ENCODE measurements at regions not wholly inside any gene's neighbourhood (a gene's known extent, or its start where the extent isn't known, plus 50 kb on each side); places are given as distances from the start of the nearest gene placed in this dataset.
A peak's percentile ranks its signal among the peaks of the same experiment; 100 is the strongest.

DNA sequence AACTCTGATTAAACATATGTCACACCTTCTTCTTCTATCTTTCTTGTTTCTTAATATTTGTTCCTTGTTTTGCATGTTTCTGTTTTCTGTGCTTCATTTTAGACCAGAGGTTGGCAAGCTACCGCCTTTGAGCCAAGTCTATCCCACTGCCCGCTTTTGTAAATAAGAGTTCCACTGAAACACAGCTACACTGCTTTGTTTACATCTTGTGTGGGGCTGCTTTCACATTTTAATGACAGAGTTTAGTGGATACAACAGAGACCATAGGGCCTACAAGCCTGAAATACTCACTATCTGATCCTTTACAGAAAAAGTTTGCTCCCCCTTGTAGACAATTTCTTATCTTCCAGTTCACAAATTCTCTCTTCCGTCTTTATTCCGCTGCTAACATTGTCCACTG, 109.4 kb upstream of the SPACA1 start:
- no peak for DNase-seq (ENCODE audit: low read depth in 2 of 3, low spot score in 2 of 3)

DNA sequence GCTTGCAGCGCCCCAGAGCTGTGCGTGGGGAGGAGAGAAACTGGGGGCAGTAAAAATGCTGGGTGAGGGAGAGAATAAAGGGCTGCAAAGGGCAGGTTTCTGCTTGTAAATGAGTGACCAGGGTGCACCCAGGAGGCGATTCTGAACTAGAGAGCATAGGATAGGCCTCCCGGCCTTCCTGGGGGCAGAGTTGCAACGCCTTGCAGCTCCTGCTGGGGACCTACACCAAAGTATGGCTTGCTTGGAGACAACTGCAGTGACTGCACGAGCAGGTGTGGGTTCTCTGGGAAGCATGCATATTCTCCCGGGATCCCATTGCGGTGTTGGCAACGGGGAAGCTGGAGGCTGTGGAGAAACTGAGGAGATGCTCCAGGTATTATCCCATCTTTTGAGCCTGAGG, 111.6 kb upstream of the SPACA1 start:
- no peak for DNase-seq (ENCODE audit: low read depth in 2 of 3, low spot score in 2 of 3)

DNA sequence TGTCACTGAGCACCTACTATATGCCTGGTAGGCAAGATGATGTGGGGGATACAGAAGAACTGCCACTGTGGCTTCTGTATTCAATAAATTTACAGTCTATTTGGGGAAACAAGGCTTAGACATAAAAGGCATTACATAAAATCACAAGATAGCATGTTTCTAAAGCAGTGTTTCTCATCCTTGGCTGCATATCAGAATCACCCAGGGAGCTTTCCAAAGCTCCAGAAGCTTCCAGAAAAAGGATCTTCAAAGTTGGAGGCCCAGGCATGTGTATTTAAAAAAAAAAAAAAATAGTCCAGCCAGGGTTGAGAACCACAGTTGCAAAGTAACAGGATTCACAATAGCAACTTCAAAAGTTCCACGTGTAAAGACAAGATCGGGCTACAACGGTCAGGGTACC, 112.4 kb upstream of the SPACA1 start:
- no peak for DNase-seq (ENCODE audit: low read depth in 2 of 3, low spot score in 2 of 3)

DNA sequence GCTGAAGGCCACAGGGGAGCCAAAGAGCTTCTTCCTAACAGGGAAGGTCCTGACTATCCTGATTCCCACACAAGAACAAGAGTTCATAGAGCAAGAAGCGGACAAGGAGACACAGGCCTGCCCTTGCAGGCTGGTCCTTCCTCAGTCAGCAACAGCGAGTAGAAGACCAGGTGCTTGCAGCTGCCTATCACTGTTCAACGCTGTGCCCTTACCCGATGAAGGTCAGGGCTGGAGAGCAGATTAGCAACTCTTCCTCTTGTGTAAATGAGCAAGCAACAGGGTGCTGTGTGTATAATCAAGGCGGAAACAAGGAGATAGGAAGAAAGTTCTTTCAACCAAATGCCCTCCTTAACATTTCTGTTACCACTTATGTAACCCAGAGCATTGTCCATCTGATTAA, 115.3 kb upstream of the SPACA1 start:
- DNase-seq (ENCODE audit: low read depth in 2 of 3, low spot score in 2 of 3) = no peak

DNA sequence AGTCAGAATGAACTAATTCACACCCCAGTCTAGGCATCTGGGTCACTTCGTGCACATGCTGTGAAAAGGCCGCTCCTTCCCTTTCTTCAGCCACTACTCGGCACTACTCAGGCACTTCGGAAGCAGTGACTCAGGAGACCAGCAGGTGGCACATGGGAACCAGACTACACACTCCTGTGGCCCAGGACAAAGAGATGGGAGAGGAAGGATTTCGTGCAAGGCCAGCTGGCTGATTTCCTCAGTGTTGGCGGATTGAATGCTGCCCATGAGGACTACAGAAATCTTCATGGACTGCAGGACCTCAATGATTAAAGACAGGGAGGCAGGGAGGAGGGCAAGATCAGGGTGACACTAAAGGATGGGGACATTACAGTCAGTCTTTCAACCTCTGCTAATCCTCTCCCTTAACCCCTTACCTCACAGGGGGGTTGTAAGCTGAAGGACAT, 117.8 kb upstream of the SPACA1 start:
- DNase-seq (ENCODE audit: low read depth in 2 of 3, low spot score in 2 of 3) = peak; percentile 18 to 82 (median 59)

DNA sequence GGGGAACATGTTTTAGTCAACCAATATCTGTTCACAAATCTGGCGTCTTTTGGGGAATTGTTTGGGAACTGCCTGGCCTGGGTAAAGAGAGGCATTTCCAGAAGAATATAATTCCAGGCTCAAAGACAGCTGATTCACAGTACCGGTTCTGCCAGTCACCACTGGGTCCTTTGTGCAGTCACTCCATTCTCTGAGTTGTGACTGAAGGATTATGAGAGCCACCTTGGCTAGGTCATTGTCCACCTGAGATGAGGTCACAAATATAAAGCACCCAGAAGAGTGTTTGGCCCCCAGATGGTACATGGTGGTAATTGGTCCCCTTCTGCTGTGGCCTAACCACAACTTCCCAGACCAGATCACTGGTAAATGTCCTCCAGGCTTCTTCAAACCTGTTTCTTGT, 121.0 kb upstream of the SPACA1 start:
- no peak for DNase-seq (ENCODE audit: low read depth in 2 of 3, low spot score in 2 of 3)

DNA sequence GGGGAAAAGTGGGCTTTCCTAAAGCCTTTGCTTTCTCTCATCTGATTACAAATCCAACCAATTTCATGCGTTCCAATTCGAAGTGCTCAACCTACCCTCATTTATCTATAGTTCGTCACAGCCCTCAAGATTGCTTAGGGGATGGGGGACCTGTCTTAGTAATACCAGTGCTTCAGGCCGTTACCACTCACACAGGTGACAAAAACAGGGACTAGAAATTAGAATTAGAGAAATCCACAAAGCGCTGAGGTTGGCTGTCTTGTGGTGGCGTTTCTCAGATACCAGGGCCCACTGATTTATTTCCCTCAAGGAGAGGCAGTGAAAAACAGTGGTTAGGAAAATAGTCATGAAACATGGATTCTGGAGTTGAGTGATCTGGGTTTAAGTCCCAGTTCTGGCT, 121.6 kb upstream of the SPACA1 start:
- no peak for DNase-seq (ENCODE audit: low read depth in 2 of 3, low spot score in 2 of 3)

DNA sequence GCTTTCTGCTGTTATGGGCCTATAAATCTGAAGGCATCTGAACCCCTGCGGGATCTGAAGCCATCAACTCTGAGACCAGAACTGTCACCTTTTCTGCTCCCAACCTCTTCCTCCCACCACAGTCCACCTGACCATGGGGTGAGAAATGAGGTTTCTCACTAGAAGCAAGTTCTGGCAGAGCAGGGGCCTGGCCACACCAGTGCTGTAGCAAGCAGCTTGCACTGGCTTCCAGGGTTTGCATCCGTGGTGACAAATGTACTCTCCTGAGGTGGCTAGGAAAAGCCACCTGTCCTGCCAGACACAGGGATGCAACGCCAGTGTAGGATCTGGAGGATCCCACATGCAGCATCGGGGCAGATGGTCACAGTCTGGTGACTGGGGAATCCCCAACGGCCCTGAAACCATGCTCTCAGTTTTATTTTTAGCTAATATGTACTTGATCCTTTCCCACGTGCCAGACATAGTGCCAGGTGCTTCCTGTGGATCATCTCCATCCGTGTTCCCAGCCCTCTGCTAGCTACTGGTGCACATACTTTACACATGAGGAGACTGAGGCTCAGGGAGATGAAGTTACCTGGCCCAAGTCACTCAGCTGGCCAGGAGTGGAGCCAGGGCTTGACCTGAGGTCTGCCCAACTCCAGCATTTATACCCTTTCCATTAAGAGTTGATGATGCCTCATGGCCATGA, 122.1 kb upstream of the SPACA1 start:
- DNase-seq (ENCODE audit: low read depth in 2 of 3, low spot score in 2 of 3) = peak in 2 of 3 donors; percentile 24 to 25

DNA sequence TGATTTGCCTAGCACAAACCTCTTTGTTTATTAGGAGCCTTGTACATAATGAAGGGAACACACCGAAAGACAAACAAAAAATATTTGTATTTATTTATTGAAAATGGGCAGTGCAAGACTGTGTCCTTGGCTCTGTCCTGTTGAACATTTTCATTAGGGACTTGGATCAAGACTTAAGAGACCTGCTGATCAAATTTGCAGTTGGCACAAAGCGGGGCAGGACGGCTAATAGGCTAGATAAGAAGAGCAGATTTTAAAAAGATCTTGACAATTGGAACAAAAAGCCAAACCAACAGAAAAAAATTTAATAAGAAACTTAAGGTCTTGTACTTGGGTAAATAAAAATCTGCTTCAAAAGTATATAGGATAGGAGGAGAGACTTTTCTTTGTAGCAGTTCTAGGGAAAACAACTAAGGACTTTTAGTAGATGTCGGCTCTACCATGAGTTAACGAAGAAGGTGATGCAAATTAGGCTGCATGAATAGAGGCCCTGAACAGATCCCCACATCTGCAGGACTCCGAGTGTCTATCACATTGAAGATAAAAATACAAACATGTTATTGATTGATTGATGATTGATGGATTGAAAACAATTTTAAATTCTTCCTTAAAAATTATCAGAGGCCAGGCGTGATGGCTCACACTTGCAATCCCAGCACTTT, 124.1 kb upstream of the SPACA1 start:
- DNase-seq (ENCODE audit: low read depth in 2 of 3, low spot score in 2 of 3) = no peak

DNA sequence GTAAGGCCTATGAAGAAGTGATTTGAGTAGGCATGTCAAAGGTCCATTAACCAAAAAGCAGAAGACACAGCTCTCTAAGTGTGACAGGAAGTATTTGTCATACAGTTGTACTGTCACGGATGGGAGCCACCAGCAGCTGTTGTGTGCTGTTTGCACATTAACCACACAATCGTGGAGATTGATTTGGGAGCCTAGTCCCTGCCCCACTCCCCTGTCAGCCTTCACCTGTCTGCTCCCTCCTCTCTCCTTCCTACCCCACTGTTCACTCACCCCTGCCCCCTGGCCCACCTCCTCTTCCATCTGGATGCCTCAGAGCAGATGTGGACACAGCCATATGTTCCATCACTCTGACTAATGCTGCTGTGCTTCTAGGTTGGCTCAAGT, 124.7 kb upstream of the SPACA1 start:
- peak in 2 of 3 donors; percentile 9 to 11 for DNase-seq (ENCODE audit: low read depth in 2 of 3, low spot score in 2 of 3)

DNA sequence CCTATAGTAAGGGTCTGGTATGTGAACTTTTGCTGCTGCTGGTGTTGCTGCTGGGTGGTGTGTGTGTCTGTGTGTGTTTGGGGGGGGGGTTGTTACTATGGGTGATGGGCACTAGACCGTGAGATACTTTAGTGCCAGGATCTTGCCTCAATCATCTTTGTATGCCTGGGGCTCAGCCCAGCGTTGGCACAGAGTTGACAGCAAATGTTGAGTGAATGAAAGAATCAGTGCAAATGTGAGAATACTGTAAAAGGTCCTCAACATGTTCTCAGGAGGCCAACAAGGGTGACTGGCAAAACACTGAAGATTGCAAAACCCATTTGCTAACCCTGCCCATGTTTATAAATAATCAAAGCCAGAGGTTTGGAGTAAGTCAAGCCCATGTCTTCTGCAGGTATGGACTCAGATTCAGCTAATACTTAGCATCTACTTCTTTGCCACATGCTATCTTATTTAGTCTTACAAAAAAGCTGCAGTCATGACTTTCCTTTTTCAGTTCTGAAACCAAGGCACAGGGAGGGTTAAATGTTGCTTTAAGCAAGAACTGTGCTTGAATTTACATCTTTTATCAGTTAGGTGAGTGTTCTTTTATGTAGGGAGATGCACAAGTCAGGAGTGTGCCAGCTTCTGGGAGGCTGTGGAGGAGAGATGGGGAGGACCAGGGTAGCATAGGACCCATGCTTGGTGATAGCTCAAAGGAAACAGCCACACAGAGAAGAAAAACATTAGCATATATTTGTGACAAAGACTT, 125.3 kb upstream of the SPACA1 start:
- no peak for DNase-seq (ENCODE audit: low read depth in 2 of 3, low spot score in 2 of 3)

DNA sequence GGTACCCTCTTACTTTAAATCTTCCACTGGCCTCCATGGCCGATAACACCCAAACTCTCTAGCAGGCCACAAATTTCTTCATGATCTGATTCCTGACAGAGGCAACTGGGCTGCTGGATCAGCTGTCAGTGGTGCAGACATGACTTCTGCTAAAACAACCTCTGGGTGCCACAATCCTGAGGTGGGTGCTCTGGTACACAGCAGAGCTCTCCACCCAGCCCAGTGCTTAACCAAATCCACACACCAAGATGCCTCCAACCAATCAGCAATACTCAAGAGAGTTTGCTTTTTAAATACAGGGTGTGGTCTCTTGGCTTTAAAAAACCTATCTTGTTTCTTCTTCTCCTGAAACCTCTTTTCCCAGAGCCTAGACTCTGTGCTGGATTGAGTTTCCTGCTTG, 126.6 kb upstream of the SPACA1 start:
- DNase-seq (ENCODE audit: low read depth in 2 of 3, low spot score in 2 of 3) = no peak

DNA sequence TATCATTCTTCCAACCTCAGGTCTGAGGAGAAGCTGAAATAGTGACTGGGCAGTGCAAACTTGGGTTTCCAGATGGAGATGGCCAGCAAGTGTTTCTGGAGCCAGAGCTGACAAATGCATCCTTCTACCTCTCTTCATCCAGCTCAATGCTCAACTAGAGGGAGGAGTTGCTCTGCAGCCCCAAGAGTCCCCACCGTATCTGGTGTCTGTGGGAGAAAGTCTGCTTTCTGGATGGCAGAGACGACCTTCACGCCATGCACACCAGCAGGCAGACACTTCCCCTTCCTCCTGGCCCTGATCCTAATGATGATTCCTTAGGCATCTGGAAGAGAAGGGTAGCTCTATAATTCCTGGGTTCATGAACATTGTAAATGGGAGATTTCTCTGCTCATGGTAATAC, 127.4 kb upstream of the SPACA1 start:
- no peak for DNase-seq (ENCODE audit: low read depth in 2 of 3, low spot score in 2 of 3)

DNA sequence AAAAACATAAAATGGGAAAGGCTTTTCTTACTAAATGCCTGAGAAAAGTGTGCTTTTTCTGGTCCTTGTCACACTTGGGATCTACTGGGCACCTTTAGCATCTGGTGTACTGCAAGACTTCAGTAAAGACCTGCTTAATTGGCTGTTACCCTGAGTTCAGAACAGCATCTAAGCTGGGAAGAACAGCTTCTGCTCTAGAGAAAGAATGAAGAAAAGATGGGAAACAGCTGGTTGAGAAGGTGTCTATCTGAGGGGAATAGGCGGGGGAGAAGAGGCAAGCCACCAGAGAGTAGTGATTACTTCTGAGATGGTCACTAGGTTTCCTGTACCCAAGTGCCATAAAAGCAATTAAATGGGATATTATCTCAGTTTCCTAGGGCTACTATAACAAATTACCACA, 128.2 kb upstream of the SPACA1 start:
- DNase-seq (ENCODE audit: low read depth in 2 of 3, low spot score in 2 of 3) = no peak

DNA sequence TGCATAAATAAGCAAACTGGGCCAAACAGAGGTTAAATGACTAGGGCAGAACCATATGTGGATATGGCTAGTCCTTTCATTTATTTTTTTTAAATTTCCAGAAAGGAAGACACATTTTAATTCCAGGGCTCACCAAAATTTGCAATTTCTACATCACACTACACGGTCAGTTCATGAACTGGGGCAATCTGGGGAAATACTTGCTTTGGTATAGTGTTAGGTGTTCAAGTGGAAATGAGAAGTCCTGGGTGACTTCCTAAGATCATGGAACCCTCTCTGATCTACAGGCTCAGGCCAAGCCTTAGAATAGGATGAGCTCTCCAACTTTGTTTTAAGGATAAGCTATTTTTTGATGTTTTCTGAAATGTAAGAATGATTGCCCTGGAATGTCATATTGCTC, 128.6 kb upstream of the SPACA1 start:
- DNase-seq (ENCODE audit: low read depth in 2 of 3, low spot score in 2 of 3) = no peak

DNA sequence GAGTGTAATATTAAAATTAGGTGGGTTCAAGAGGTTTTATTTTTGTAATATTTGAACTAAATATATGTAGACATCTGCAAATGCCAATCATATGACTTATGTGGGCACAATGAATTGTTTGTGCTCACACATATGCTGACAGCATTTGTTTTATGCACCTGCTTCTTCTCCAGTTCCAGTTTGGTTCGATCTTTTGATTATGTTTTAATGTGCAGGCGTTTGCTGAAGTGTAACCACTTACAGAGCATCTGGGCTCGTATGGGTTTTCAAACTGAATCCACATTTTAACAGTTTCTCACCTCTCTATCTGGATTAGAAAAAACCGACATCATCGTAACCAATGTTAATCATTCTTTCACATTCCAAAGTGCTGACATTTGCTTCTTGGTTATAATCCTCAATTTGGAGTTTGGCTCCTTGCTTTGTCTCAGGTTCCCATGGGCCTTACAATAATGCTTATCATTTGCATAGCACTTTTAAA, 129.1 kb upstream of the SPACA1 start:
- DNase-seq (ENCODE audit: low read depth in 2 of 3, low spot score in 2 of 3) = no peak

DNA sequence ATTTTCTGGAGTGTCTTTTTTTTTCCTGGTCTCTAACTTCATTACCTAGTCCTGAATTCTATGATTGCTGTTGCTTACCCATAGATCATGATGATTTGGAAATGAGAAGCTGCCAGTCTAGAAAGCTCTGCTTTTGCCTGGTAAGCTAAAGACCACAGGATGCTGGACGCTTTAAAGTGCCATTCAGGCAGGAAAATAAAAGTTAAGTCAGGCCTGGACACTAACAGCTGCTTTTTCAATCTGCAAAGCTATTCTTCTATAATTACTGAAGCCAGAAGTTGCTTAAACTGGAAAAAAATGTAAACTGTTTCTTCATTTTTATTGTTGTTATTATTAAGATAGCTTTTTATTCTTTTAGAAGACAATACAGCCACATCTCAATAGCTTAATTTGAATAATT, 129.8 kb upstream of the SPACA1 start:
- DNase-seq (ENCODE audit: low read depth in 2 of 3, low spot score in 2 of 3) = no peak

DNA sequence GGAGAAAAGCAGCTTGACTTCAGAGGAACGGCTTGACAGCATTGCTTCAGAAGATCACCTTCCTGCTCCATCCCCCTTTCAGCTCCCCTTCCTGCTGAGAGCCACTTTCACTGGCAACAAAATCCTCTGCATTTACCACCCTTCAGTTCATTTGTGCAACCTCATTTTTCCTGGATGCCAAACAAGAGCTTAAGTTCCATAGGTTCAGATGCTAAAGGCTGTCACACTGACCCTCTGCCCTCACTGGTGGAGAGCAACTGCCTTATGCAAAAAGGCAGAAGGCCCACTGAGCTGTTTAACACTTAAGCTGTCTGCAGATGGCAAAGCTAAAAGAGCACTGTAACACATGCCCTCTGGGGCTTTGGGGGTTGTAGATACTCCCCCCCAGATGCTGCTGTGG, 131.2 kb upstream of the SPACA1 start:
- DNase-seq (ENCODE audit: low read depth in 2 of 3, low spot score in 2 of 3) = no peak

DNA sequence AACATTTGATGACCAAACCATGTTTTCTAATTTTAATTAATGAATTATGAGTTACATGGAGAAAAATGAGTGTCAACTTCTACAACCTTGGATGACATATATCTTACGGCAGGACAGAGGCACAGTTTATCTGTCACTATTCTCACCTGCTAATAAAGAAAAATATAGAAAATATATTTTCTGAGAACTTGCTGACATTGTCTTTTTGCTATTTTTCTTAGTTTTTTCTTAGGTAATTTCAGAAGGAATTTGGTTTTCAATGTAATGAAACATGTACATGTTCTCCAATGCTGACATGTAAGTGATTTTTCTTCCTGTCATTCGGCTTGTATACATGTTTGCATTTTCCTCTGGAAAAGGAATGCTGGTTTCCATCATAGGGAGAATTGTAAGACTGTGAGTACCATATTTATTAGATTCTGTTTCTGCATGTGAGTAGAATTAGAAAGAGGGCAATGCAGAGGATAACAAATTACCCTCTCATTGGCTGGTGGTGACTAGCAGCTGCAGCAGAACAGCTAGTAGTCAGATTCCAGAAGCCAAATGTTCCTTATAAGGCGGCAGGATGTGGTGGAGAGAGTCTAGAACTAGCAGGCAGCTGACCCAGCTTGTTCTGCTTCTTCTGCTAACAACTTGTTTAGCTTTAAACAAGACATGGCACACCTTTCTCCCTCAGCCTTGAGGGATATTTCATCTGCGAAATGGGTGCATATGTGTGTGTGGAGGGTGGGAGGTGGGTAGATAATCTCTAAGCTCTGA, 132.8 kb upstream of the SPACA1 start:
- DNase-seq (ENCODE audit: low read depth in 2 of 3, low spot score in 2 of 3) = no peak

DNA sequence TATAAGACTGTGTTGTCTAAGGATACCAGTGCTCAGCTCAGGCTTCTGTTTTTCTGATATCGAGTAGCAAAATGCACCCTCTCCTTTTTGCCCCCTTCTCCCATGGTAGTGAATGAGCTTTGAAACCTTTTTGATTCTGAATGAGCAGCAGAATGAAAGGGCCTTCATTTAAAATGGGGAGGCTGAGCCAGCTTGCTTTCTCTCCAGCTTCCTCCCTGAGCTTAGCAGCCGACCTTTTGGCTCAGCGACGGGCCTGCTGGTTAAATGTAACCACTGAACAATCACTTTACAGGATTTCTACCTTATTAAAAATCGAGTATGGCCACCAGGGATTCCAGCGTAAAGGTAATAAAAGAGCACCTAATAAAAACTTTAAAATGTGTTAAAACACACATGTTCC, 133.7 kb upstream of the SPACA1 start:
- no peak for DNase-seq (ENCODE audit: low read depth in 2 of 3, low spot score in 2 of 3)

DNA sequence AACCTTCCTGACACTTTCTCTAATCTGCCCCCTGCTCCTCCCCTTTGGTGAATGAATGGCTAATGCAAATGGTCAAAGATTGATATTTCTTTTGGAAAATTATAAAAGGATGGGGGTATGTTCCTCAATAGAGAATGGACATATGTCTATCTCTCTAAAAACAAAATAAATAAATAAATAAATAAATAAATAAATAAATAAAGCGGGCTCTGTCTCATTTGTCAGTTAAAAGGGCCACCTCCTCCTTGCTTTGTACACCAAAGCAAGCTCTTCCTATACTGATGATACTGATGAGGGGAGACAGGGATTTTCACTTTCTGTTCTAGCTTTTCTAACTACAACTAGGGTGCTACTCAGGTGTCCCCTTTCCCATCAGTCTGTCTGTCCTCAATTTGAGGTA, 135.5 kb upstream of the SPACA1 start:
- no peak for DNase-seq (ENCODE audit: low read depth in 2 of 3, low spot score in 2 of 3)

Measured in hematopoietic multipotent progenitor cell (in vitro differentiated cells).